Activated T-helper 1 cell treated with anti-CD3 and anti-CD28 coated beads, Interleukin-2, amount 50 U/mL, for 16 hours (primary cell): ENCODE measurements at regions not wholly inside any gene's neighbourhood (a gene's known extent, or its start where the extent isn't known, plus 50 kb on each side); places are given as distances from the start of the nearest gene placed in this dataset.

Experiments
- DNase-seq, 2 donors: peaks; one replicate each; pipeline ENCODE4 v3.0.0-alpha.2; 2020; ENCODE audit warnings: low read depth in 1 of 2, low spot score in 1 of 2

DNA sequence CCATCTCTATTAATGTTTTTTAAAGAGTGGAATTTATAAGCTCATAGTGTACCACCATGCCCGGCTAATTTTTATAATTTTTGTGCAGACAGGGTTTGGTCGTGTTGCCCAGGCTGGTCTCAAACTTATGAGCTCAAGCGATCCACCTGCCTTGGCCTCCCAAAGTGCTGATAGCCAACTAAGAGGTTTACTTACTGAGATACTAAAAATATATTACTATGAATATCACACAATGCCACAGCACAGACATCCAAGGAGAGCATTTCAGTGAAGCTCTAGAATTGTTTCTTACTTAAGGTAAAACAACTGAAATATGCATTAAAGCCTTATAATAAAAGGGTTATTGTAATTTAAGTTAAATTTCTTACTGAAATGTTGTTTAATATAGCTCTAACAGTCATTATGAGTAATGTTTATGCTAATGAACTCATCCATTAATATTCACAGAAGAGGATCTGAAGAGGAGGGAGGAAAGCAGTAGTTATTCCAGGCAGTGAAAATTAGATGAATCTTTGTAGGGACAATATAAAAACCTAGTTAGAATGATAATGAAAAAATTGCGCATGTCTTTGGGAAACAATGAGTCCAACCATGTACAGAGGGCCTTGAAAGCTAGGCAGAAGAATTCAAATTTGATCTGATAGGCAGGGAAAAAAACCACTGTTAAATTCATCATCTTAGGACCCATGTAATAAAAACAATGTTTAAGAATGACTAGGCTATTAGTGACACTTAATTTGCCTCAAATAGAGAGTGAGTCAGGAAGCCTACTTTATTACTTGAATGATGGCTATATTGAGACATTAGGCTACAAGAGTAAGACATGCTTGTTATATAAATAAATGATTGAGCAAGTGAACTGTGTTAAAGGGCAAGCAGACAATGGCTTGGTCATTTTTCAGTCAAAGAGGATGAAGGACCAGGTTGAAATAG is 99.2 kb downstream of the SLC41A2 start:
- DNase-seq, result no peak

- DNase-seq, result no peak
These were observed 101.6 kb downstream of the SLC41A2 start for GRCh38 chr12:104856531-104856930.

- DNase-seq, result no peak
These were observed 102.5 kb downstream of the SLC41A2 start for GRCh38 chr12:104855599-104855998.

DNA sequence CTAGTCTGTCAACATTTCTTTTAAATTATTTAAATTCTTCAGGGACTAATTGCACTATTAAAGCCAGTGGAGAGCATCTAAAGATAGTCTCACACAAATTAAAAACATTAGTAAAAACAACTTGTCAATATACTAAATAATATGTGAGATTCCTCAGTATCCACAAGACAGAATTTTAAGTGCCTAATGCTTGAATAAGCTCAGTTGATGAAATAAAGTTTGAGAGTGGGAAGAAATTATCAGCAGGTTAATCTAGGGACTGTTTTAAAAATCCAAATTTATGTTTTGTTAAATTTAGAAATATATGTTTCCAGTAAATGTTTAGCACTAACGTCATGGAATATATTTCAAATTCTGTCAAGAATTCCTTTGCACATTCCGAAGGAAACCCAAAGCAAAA is 105.2 kb downstream of the SLC41A2 start:
- no peak for DNase-seq

GRCh38 chr12:104852102-104852501 is 106.0 kb downstream of the SLC41A2 start:
- DNase-seq, result no peak

DNA sequence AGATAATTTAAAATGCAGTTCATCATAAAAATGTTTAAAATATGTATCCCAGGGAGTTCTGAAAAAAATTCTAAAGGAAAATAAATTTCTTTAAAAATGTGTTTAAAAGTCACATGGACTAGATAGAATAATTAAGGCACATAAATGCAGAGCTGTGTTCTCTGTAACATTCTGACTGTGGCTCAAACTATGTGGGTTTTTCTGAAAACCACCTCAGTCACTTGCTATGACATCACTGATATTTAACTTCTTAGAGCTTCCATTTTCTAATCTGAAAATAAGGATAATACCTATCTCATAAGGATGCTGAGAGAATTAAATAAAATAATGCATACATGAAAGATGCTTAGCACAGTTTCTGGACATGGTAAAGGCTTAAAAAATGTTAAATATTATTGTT is 107.3 kb downstream of the SLC41A2 start:
- DNase-seq, result no peak

DNA sequence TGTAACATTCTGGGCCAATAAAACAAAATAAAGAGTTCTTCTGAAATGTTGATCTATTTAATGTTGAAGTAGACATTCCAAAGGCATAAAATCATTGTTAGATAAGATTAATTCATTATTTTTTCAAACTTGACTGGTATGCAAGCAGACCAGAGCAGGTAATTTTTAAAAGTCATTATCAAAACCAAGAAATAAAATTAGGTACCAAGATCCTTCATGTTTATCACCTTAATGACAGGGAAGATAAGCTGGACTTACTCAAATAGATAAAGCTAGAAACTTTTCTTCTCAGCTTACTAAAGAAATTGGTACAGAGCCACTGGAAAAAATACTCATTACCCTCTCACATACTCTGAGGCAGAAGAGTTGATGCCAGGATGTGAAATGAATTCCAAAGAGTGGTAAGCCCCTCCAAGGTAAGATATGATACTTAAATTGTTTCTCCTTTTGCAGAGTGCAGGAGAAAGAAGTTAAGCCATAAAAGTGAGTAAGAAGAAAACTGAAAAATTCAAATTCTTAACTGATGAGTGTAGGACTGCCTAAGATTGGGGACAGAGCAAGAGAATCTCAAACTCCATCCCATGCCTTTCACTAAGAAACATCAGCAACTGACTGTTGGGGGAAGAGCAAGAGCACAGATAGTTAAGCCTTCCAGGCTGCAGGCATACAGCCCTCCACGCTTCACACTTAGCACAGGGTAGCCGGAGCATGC is 111.9 kb downstream of the SLC41A2 start:
- no peak for DNase-seq

- DNase-seq, result no peak
These were observed 114.0 kb downstream of the SLC41A2 start for GRCh38 chr12:104844123-104844522.

GRCh38 chr12:104840262-104840661 is 117.8 kb downstream of the SLC41A2 start:
- no peak for DNase-seq

DNA sequence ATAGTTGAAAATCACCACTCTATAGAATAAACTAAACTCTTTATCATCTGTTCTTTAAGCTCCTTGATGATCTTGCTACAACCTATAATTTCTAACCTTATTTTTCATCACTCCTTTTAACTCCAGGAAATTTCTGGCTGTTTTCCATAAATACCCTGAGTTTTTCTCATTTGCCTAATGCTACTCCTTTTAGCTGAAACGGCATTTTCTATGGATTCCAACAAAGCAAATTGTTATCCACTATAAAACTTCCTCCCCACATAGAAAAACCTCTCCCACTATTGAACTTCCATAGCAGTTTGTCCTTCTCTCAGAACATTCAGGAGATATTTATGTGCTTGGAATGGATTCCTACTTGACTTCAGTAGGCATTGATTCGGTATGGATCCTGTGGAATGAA is 122.8 kb downstream of the SLC41A2 start:
- DNase-seq, result no peak

GRCh38 chr12:104834607-104835006 is 123.5 kb downstream of the SLC41A2 start:
- DNase-seq, result no peak

DNA sequence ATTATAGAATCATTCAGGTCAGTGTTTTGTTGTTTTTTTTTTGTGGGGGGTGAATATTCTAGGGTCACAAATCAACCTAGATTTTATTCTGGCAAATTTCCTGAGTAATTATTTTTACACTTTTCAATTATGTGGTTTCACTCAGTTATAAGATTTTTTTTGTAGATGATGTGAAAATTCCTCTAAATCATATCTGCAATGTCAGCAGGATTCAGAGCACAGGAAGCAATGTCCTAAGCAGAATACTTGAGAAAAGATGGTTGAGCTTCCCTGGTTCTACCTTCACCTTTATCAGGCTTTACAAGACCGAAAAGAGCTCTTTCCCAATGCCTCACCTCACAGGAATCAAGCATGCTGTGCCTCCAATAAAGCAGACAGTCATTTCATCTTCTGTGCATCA is 124.3 kb downstream of the SLC41A2 start:
- DNase-seq, result no peak

DNA sequence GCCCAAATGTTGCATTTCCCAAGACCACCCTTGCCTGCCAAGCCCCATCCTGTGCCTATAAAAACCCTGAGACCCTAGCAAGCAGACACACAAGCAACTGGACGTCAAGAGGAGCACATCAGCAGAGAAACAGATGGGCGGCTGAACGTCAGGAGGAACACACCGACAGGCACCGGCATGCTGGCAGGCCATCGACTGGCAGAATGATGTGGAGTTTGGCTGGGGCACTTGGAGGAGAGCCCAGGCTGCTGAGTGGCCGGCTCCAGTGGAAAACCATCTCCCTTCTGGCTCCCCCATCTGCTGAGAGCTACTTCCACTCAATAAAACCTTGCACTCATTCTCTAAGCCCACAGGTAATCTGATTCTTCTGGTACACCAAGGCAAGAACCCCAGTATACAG is 130.1 kb downstream of the SLC41A2 start:
- DNase-seq, result no peak

DNA sequence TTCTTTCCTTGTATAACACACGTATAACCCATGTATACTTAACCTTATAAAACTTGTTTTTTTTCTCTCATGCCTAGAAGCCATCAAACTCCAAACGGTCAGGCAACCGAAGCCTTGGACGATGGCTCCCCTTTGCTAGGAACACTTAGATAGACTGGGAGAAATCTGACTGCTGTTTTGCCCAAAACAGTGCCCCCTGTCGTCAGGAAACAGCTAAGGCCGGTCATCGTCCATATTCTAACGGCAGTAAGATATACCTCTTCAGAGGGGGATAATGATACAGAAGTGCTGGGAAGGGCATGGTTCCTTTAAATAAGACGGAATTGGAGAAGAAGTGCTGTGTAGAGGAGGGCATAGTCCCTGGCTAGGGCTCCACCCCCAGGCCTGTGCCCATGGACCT is 130.5 kb downstream of the SLC41A2 start:
- no peak for DNase-seq

DNA sequence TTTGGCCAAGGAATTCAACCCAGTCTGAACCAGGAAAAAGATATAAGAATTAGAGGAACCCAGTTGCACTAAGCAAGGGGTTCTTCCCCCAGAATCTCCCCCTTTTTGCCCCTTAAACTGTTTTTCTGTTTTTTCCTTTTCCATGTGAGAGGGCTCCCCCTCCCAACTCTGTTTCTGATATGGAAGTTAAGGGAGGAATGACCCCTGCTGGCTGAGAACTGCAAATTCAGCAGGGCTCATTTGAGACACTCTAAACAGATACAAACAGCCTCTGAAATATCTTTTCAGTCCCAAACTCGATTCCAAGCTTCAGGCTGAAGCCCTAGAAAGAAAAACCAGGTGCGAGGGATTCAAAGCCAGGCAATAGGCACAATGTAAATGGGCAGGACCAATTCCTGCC is 132.7 kb downstream of the SLC41A2 start:
- DNase-seq, result no peak

- no peak for DNase-seq
These were observed 134.1 kb downstream of the SLC41A2 start for GRCh38 chr12:104823985-104824461.

GRCh38 chr12:104822941-104823340 is 135.1 kb downstream of the SLC41A2 start:
- DNase-seq, result no peak

DNA sequence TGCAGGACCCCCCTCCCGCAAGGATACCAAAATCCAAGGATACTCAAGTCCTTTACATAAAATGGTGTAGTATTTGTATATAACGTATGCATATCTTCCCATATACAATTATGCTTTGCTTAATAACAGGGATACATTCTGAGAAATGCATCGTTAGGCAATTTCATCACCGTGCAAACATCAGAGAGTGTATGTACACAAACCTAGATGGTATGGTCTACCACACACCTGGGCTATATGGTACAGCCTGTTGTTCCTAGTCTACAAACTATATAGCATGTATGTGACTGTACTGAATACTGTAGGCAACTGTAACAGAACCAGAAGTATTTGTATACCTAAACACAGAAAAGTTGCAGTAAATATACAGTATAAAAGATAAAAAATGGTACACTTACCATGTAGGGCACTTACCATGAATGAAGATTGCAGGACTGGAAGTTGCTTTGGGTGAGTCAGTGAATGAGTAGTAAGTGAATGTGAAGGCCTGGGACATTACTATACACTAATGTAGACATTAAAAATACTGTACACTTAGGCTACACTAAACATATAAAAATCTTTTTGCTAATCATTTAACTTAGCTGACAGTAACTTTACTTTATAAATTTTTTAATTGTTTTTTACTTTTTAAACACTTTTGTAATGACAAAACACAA is 141.1 kb downstream of the SLC41A2 start:
- no peak for DNase-seq

GRCh38 chr12:104815935-104816334 is 142.2 kb downstream of the SLC41A2 start:
- no peak for DNase-seq

DNA sequence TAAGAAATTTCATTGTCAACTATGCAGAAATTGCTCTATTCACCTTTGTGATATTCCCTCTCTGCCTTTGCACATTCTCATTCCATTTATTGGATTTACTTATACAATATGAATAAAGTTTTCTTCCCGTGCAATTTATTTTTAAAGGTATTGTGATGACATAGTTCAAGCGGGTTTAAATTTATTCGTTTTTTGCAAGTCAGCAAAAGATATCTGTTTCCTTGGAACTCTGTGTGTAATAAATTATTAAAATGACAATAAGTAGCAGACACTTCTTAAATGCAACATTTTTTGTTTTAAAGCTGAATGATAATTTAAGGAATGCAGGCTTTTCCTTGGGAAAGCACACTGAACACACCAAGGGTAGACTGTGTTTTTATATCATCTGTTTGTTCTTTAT is 143.1 kb downstream of the SLC41A2 start:
- no peak for DNase-seq
